ENCODE measurements at regions not wholly inside any gene's neighbourhood (a gene's known extent, or its start where the extent isn't known, plus 50 kb on each side); places are given as distances from the start of the nearest gene placed in this dataset.
"Not testable (repeated sequence)": the region's sequence is repeated elsewhere in the genome, so short reads cannot be mapped to it uniquely, and the experiment has no call there.

GRCh38 chr11:92464822-92465221 is 240.2 kb downstream of the FAT3 start:
- DNase-seq = no peak
- H3K9ac ChIP-seq (ENCODE audit: low read depth, low read length) = no peak overlapping the region
- no peaks in the 10 kb centered on the region for H3K27me3 ChIP-seq (ENCODE audit: insufficient read depth, low read length, poor library complexity)
- H3K4me1 ChIP-seq (ENCODE audit: insufficient read depth, low read length) = peaks cover 34% of the 10 kb centered on the region
- TF ChIP-seq EZH2 (IDR thresholded peaks at IDR 0.05; ENCODE audit: borderline replicate concordance, low read depth, low read length, severe bottlenecking) = no peak
- TF ChIP-seq CTCF (IDR thresholded peaks at IDR 0.05; ENCODE audit: borderline replicate concordance, extremely low read depth, low read length, poor library complexity, severe bottlenecking) = no peak
- no peak overlapping the region for H3K4me3 ChIP-seq (ENCODE audit: low read depth in 1 of 2, low read length in 2 of 2)
- H3K4me2 ChIP-seq (ENCODE audit: insufficient read depth, low read length) = no peak overlapping the region
- no peaks in the 10 kb centered on the region for H4K20me1 ChIP-seq (ENCODE audit: insufficient read depth, low read length)
- no peaks in the 10 kb centered on the region for H3K36me3 ChIP-seq (ENCODE audit: insufficient read depth, low read length)
- no peaks in the 10 kb centered on the region for H3K79me2 ChIP-seq (ENCODE audit: insufficient read depth, low read length)
- no peak overlapping the region for H2AFZ ChIP-seq (ENCODE audit: low read depth, low read length)
- no peak for ATAC-seq (ENCODE audit: insufficient read depth, low read depth)
- peak overlapping the region; percentile 12; the same call in 1 of the 2 replicates for H3K27ac ChIP-seq (ENCODE audit: low read length)
- H3K9me3 ChIP-seq (ENCODE audit: insufficient read depth, low read length, severe bottlenecking) = no peaks in the 10 kb centered on the region

DNA sequence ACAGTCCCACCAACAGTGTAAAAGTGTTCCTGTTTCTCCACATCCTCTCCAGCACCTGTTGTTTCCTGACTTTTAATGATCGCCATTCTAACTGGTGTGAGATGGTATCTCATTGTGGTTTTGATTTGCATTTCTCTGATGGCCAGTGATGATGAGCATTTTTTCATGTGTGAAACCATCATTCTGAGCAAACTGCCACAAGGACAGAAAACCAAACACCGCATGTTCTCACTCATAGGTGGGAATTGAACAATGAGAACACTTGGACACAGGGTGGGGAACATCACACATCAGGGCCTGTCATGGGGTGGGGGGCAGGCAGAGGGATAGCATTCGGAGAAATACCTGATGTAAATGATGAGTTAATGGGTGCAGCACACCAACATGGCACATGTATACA is 240.8 kb downstream of the FAT3 start:
- ATAC-seq (ENCODE audit: insufficient read depth, low read depth) (peak; percentile 44; the same call in 1 of the 3 replicates), DNase-seq (peak; percentile 14)
- not testable (repeated sequence) for H3K9ac ChIP-seq (ENCODE audit: low read depth, low read length)

GRCh38 chr11:92473736-92474135 is 249.1 kb downstream of the FAT3 start:
- no peak overlapping the region; the same call in 1 of the 2 replicates for H2AFZ ChIP-seq (ENCODE audit: low read depth, low read length)
- H4K20me1 ChIP-seq (ENCODE audit: insufficient read depth, low read length) = no peaks in the 10 kb centered on the region
- H3K4me3 ChIP-seq (ENCODE audit: low read depth in 1 of 2, low read length in 2 of 2) = no peak overlapping the region
- H3K4me2 ChIP-seq (ENCODE audit: insufficient read depth, low read length) = no peak overlapping the region
- H3K9me3 ChIP-seq (ENCODE audit: insufficient read depth, low read length, severe bottlenecking) = no peaks in the 10 kb centered on the region
- no peaks in the 10 kb centered on the region for H3K36me3 ChIP-seq (ENCODE audit: insufficient read depth, low read length)
- H3K27me3 ChIP-seq (ENCODE audit: insufficient read depth, low read length, poor library complexity) = no peaks in the 10 kb centered on the region
- TF ChIP-seq EZH2 (IDR thresholded peaks at IDR 0.05; ENCODE audit: borderline replicate concordance, low read depth, low read length, severe bottlenecking) (no peak), CTCF (IDR thresholded peaks at IDR 0.05; ENCODE audit: borderline replicate concordance, extremely low read depth, low read length, poor library complexity, severe bottlenecking) (no peak)
- H3K79me2 ChIP-seq (ENCODE audit: insufficient read depth, low read length) = no peaks in the 10 kb centered on the region
- no peak overlapping the region for H3K27ac ChIP-seq (ENCODE audit: low read length)
- DNase-seq (no peak), ATAC-seq (ENCODE audit: insufficient read depth, low read depth) (no peak)
- no peak overlapping the region for H3K9ac ChIP-seq (ENCODE audit: low read depth, low read length)
- H3K4me1 ChIP-seq (ENCODE audit: insufficient read depth, low read length) = no peaks in the 10 kb centered on the region

More for the DNA sequence above, 240.8 kb downstream of the FAT3 start:
- not testable (repeated sequence) for H3K79me2 ChIP-seq (ENCODE audit: insufficient read depth, low read length); H3K36me3 ChIP-seq (ENCODE audit: insufficient read depth, low read length); H3K27ac ChIP-seq (ENCODE audit: low read length); H3K9me3 ChIP-seq (ENCODE audit: insufficient read depth, low read length, severe bottlenecking); H2AFZ ChIP-seq (ENCODE audit: low read depth, low read length); H4K20me1 ChIP-seq (ENCODE audit: insufficient read depth, low read length); H3K4me2 ChIP-seq (ENCODE audit: insufficient read depth, low read length); H3K27me3 ChIP-seq (ENCODE audit: insufficient read depth, low read length, poor library complexity); H3K4me3 ChIP-seq (ENCODE audit: low read depth in 1 of 2, low read length in 2 of 2)
- H3K4me1 ChIP-seq (ENCODE audit: insufficient read depth, low read length) = peaks cover 34% of the 10 kb centered on the region

DNA sequence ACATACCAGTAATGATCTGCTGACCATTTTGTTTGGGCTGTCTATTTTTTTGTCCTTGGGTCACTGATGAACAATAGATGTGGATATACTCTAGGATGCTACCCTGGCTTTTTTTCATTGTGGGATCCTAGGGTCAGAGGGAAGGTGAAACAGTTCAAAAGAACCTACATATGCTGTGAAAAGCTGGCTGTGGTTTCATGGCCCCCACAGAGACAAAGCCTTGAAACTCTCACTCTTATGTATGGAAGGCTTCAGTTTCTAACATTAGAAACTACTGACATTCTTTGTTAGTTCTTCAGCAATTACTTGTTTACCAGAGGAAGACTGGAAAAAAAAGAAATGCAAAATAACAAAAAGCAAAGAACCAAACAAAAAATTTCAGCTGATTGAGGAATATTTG is 250.7 kb downstream of the FAT3 start:
- ATAC-seq (ENCODE audit: insufficient read depth, low read depth) = peak; percentile 48; the same call in 1 of the 3 replicates
- DNase-seq = no peak
- H2AFZ ChIP-seq (ENCODE audit: low read depth, low read length) = no peak overlapping the region
- no peaks in the 10 kb centered on the region for H3K36me3 ChIP-seq (ENCODE audit: insufficient read depth, low read length)
- no peaks in the 10 kb centered on the region for H3K4me1 ChIP-seq (ENCODE audit: insufficient read depth, low read length)
- no peaks in the 10 kb centered on the region for H3K27me3 ChIP-seq (ENCODE audit: insufficient read depth, low read length, poor library complexity)
- no peak for TF ChIP-seq CTCF (IDR thresholded peaks at IDR 0.05; ENCODE audit: borderline replicate concordance, extremely low read depth, low read length, poor library complexity, severe bottlenecking)
- no peak for TF ChIP-seq EZH2 (IDR thresholded peaks at IDR 0.05; ENCODE audit: borderline replicate concordance, low read depth, low read length, severe bottlenecking)
- H3K9ac ChIP-seq (ENCODE audit: low read depth, low read length) = no peak overlapping the region
- no peaks in the 10 kb centered on the region for H3K9me3 ChIP-seq (ENCODE audit: insufficient read depth, low read length, severe bottlenecking)
- no peak overlapping the region for H3K4me3 ChIP-seq (ENCODE audit: low read depth in 1 of 2, low read length in 2 of 2)
- H3K4me2 ChIP-seq (ENCODE audit: insufficient read depth, low read length) = no peak overlapping the region
- no peaks in the 10 kb centered on the region for H4K20me1 ChIP-seq (ENCODE audit: insufficient read depth, low read length)
- no peaks in the 10 kb centered on the region for H3K79me2 ChIP-seq (ENCODE audit: insufficient read depth, low read length)
- no peak overlapping the region for H3K27ac ChIP-seq (ENCODE audit: low read length)
